ENCODE measurements at regions not wholly inside any gene's neighbourhood (a gene's known extent, or its start where the extent isn't known, plus 50 kb on each side); places are given as distances from the start of the nearest gene placed in this dataset.

DNA sequence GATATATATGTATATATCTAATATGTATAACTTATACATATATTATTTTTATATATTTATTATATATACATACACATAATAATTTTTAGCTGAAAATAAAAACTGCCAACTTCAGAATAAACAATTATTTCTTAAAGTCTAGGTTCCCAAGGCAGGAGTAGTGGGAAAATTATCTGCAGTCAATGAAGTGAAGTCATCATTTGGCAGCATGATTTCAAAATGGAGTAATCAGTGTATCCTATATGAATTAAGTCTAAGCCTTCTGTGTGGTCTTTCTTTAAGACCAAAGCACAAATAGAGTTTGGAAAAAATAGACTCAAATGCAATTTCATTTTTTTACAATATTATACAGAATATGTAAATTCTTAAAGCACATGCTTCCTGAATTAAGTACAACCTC is 251.0 kb downstream of the SAMD5 start:
- Histone ChIP-seq H3K4me3 (replicated peaks; ENCODE audit: insufficient read depth, low read length) (no peak overlapping the region), H3K27ac (replicated peaks) (no peak overlapping the region), H3K27me3 (ENCODE audit: insufficient read depth, poor library complexity, severe bottlenecking) (no peaks in the 10 kb centered on the region)
- TF ChIP-seq GABPA (IDR thresholded peaks at IDR 0.05; ENCODE audit: low read depth) (no peak), REST (IDR thresholded peaks at IDR 0.05; ENCODE audit: insufficient replicate concordance, low read depth) (no peak), CTCF (IDR thresholded peaks at IDR 0.05; ENCODE audit: insufficient read depth, low read length) (no peak), SPI1 (IDR thresholded peaks at IDR 0.05; ENCODE audit: borderline replicate concordance, low read depth) (no peak), POLR2AphosphoS5 (IDR thresholded peaks at IDR 0.05; ENCODE audit: low read depth) (no peak)
- DNase-seq (ENCODE audit: low read depth in 1 of 2, low spot score in 1 of 2): no peak

DNA sequence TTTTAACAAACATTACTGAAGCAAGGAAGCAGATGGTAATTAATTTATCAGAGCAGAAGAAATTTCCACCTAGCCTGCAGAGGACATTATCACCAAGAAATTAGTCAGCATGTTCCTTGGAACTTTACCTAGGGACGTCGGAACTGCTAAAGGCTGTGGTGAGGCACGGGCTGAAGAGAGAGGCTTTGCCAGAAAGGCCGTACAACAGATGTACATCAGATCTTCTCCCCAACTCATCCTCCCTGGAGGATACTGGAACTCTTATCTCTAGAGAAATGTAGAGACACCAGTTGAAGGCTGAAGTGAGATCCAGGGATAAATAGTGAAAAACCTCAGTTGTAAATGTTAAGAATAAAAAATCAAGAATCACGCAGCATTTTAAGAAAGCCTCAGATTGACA is 257.1 kb downstream of the SAMD5 start:
- H3K27ac ChIP-seq (replicated peaks): no peak overlapping the region
- no peaks in the 10 kb centered on the region for H3K27me3 ChIP-seq (ENCODE audit: insufficient read depth, poor library complexity, severe bottlenecking)
- DNase-seq (ENCODE audit: low read depth in 1 of 2, low spot score in 1 of 2): no peak
- H3K4me3 ChIP-seq (replicated peaks; ENCODE audit: insufficient read depth, low read length): no peak overlapping the region
- TF ChIP-seq CTCF (IDR thresholded peaks at IDR 0.05; ENCODE audit: insufficient read depth, low read length) (no peak), POLR2AphosphoS5 (IDR thresholded peaks at IDR 0.05; ENCODE audit: low read depth) (no peak), GABPA (IDR thresholded peaks at IDR 0.05; ENCODE audit: low read depth) (no peak), REST (IDR thresholded peaks at IDR 0.05; ENCODE audit: insufficient replicate concordance, low read depth) (no peak), SPI1 (IDR thresholded peaks at IDR 0.05; ENCODE audit: borderline replicate concordance, low read depth) (no peak)

GRCh38 chr6:147768969-147769368 is 260.5 kb downstream of the SAMD5 start:
- no peaks in the 10 kb centered on the region for H3K27me3 ChIP-seq (ENCODE audit: insufficient read depth, poor library complexity, severe bottlenecking)
- no peak for DNase-seq (ENCODE audit: low read depth in 1 of 2, low spot score in 1 of 2)
- no peak for TF ChIP-seq CTCF (IDR thresholded peaks at IDR 0.05; ENCODE audit: insufficient read depth, low read length)
- TF ChIP-seq POLR2AphosphoS5 (IDR thresholded peaks at IDR 0.05; ENCODE audit: low read depth): no peak
- TF ChIP-seq REST (IDR thresholded peaks at IDR 0.05; ENCODE audit: insufficient replicate concordance, low read depth): no peak
- TF ChIP-seq GABPA (IDR thresholded peaks at IDR 0.05; ENCODE audit: low read depth): no peak
- TF ChIP-seq SPI1 (IDR thresholded peaks at IDR 0.05; ENCODE audit: borderline replicate concordance, low read depth): no peak

More at GRCh38 chr6:147768969-147769368, 260.5 kb downstream of the SAMD5 start:
- Histone ChIP-seq H3K4me3 (replicated peaks; ENCODE audit: insufficient read depth, low read length) (no peak overlapping the region), H3K27ac (replicated peaks) (no peak overlapping the region)

Measured in HL-60 (cell line).